Erythroblast (primary cell): ENCODE measurements at regions not wholly inside any gene's neighbourhood (a gene's known extent, or its start where the extent isn't known, plus 50 kb on each side); places are given as distances from the start of the nearest gene placed in this dataset.

ENCODE experiments used
- GATA1 ChIP-seq: IDR thresholded peaks from 2 replicates; pipeline ENCODE4 v1.6.1; 2011; ENCODE audit warnings: low read depth, mild to moderate bottlenecking, control low read depth, low read length, moderate library complexity
- POLR2A ChIP-seq: IDR thresholded peaks from 2 replicates; pipeline ENCODE4 v1.6.1; 2011; ENCODE audit warnings: mild to moderate bottlenecking, low read length

DNA sequence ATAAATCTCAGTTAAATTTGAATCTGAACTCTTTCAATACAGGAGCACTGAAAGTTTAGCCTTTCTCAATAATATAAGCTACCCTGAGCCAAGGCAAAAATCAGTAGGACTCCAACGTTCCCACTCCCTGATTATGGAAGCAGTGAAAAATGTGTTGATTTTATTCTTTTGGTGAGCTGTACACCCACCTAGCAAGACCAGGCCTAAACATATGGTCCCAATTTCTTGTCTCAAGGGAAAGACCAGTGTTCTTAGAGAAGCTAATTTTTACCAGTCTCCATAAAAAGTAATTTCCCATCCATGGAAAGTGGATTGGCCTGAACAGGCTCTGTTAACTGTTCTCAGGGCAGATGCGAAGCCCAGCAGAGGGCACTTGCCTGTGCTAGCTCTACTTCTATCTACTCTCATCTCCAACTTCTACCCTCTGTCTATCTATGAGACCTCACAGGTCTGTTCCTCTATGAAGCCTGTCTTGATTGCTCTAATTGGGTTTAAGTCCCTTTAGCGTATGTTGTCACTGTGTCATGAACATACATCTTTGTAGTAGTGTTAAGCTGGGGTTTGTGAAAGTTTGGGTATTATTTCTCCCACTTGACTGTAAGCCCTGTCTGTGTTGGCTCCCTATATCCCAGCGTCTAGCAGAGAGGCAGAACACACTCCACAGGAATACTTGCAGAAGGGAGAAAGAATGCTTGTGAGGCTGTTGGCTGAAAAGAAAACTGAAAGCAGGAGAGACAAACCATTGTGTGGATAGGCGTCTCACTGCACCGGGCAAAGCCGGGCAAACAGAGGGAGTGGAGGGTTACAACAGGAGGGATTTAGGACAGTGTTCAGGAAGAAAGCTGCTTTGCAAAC is 167.1 kb upstream of the MAF start:
- TF ChIP-seq POLR2A (no peak), GATA1 (no peak)
